ENCODE measurements at regions not wholly inside any gene's neighbourhood (a gene's known extent, or its start where the extent isn't known, plus 50 kb on each side); places are given as distances from the start of the nearest gene placed in this dataset.

GRCh38 chr2:185152186-185152585, 553.9 kb downstream of the ZNF804A start:
- Histone ChIP-seq H4K91ac (ENCODE audit: low read length) (no peak overlapping the region), H3K27me3 (ENCODE audit: control insufficient read depth in 1 of 2, insufficient read depth in 1 of 2, low read length in 2 of 2) (no peaks in the 10 kb centered on the region), H3K36me3 (ENCODE audit: control insufficient read depth in 1 of 2, insufficient read depth in 2 of 2, low read depth in 1 of 2, low read length in 2 of 2) (no peaks in the 10 kb centered on the region), H2BK5ac (ENCODE audit: low read depth, low read length, poor library complexity, severe bottlenecking) (no peak overlapping the region), H2BK120ac (ENCODE audit: low read depth, low read length) (no peak overlapping the region), H2BK15ac (ENCODE audit: low read depth, poor library complexity, severe bottlenecking) (no peak overlapping the region), H3K9me3 (ENCODE audit: control insufficient read depth, low read length) (peaks cover 11% of the 10 kb centered on the region), H3K18ac (ENCODE audit: low read depth in 1 of 2, low read length in 2 of 2) (no peak overlapping the region), H4K8ac (ENCODE audit: low read length) (no peak overlapping the region), H3K4me3 (ENCODE audit: insufficient read depth in 1 of 2, low read depth in 1 of 2, low read length in 2 of 2) (no peak overlapping the region), H3K9ac (ENCODE audit: low read length) (no peak overlapping the region), H3K79me1 (replicated peaks; ENCODE audit: low read length, poor library complexity, severe bottlenecking) (no peaks in the 10 kb centered on the region), H2AK5ac (ENCODE audit: low read length, severe bottlenecking) (no peak overlapping the region), H3K14ac (ENCODE audit: low read length in 2 of 2) (no peak overlapping the region), H3K27ac (ENCODE audit: low read length, poor library complexity, severe bottlenecking) (no peak overlapping the region), H3K23ac (ENCODE audit: low read length in 2 of 2) (no peak overlapping the region), H3K4me2 (ENCODE audit: low read length, poor library complexity, severe bottlenecking) (no peak overlapping the region), H2AFZ (ENCODE audit: low read depth, low read length) (no peak overlapping the region), H2BK12ac (ENCODE audit: low read length in 2 of 2) (no peak overlapping the region), H3K4me1 (ENCODE audit: control insufficient read depth, insufficient read depth, low read depth, low read length) (no peaks in the 10 kb centered on the region), H3K4ac (ENCODE audit: low read depth in 1 of 2, low read length in 2 of 2) (no peak overlapping the region)
- WGBS: no CpG with 5 or more reads among the region's 3 CpGs
- DNase-seq: no peak

- DNase-seq: no peak
- H2AFZ ChIP-seq (ENCODE audit: low read depth, low read length): no peak overlapping the region
- no peak overlapping the region for H3K4me3 ChIP-seq (ENCODE audit: insufficient read depth in 1 of 2, low read depth in 1 of 2, low read length in 2 of 2)
- no peak overlapping the region for H2BK120ac ChIP-seq (ENCODE audit: low read depth, low read length)
- peaks cover 20% of the 10 kb centered on the region for H3K9me3 ChIP-seq (ENCODE audit: control insufficient read depth, low read length)
- H3K4me1 ChIP-seq (ENCODE audit: control insufficient read depth, insufficient read depth, low read depth, low read length): no peaks in the 10 kb centered on the region
- H3K79me1 ChIP-seq (replicated peaks; ENCODE audit: low read length, poor library complexity, severe bottlenecking): no peaks in the 10 kb centered on the region
- H2BK12ac ChIP-seq (ENCODE audit: low read length in 2 of 2): no peak overlapping the region
- H2AK5ac ChIP-seq (ENCODE audit: low read length, severe bottlenecking): no peak overlapping the region
- WGBS: 95% methylated on average over 2 of the region's 2 CpGs
- no peak overlapping the region for H2BK5ac ChIP-seq (ENCODE audit: low read depth, low read length, poor library complexity, severe bottlenecking)
- H3K36me3 ChIP-seq (ENCODE audit: control insufficient read depth in 1 of 2, insufficient read depth in 2 of 2, low read depth in 1 of 2, low read length in 2 of 2): no peaks in the 10 kb centered on the region
- no peak overlapping the region for H3K4ac ChIP-seq (ENCODE audit: low read depth in 1 of 2, low read length in 2 of 2)
- no peak overlapping the region for H3K18ac ChIP-seq (ENCODE audit: low read depth in 1 of 2, low read length in 2 of 2)
- H4K8ac ChIP-seq (ENCODE audit: low read length): no peak overlapping the region
- H3K14ac ChIP-seq (ENCODE audit: low read length in 2 of 2): no peak overlapping the region
- no peak overlapping the region for H3K9ac ChIP-seq (ENCODE audit: low read length)
- no peaks in the 10 kb centered on the region for H3K27me3 ChIP-seq (ENCODE audit: control insufficient read depth in 1 of 2, insufficient read depth in 1 of 2, low read length in 2 of 2)
- H3K27ac ChIP-seq (ENCODE audit: low read length, poor library complexity, severe bottlenecking): no peak overlapping the region
- H4K91ac ChIP-seq (ENCODE audit: low read length): no peak overlapping the region
- H3K23ac ChIP-seq (ENCODE audit: low read length in 2 of 2): no peak overlapping the region
- no peak overlapping the region for H2BK15ac ChIP-seq (ENCODE audit: low read depth, poor library complexity, severe bottlenecking)
- H3K4me2 ChIP-seq (ENCODE audit: low read length, poor library complexity, severe bottlenecking): no peak overlapping the region
These were observed 563.4 kb downstream of the ZNF804A start for GRCh38 chr2:185161701-185162100.

- Histone ChIP-seq H2AFZ (ENCODE audit: low read depth, low read length) (no peak overlapping the region), H3K36me3 (ENCODE audit: control insufficient read depth in 1 of 2, insufficient read depth in 2 of 2, low read depth in 1 of 2, low read length in 2 of 2) (no peaks in the 10 kb centered on the region), H3K9me3 (ENCODE audit: control insufficient read depth, low read length) (no peaks in the 10 kb centered on the region), H4K91ac (ENCODE audit: low read length) (no peak overlapping the region), H3K14ac (ENCODE audit: low read length in 2 of 2) (no peak overlapping the region), H3K18ac (ENCODE audit: low read depth in 1 of 2, low read length in 2 of 2) (no peak overlapping the region), H3K4me2 (ENCODE audit: low read length, poor library complexity, severe bottlenecking) (no peak overlapping the region), H2BK5ac (ENCODE audit: low read depth, low read length, poor library complexity, severe bottlenecking) (no peak overlapping the region), H3K4ac (ENCODE audit: low read depth in 1 of 2, low read length in 2 of 2) (no peak overlapping the region), H3K4me3 (ENCODE audit: insufficient read depth in 1 of 2, low read depth in 1 of 2, low read length in 2 of 2) (no peak overlapping the region), H3K27me3 (ENCODE audit: control insufficient read depth in 1 of 2, insufficient read depth in 1 of 2, low read length in 2 of 2) (no peaks in the 10 kb centered on the region), H3K9ac (ENCODE audit: low read length) (no peak overlapping the region), H4K8ac (ENCODE audit: low read length) (no peak overlapping the region), H3K27ac (ENCODE audit: low read length, poor library complexity, severe bottlenecking) (no peak overlapping the region), H3K79me1 (replicated peaks; ENCODE audit: low read length, poor library complexity, severe bottlenecking) (no peaks in the 10 kb centered on the region), H3K23ac (ENCODE audit: low read length in 2 of 2) (no peak overlapping the region), H2BK12ac (ENCODE audit: low read length in 2 of 2) (no peak overlapping the region), H2BK120ac (ENCODE audit: low read depth, low read length) (no peak overlapping the region), H2AK5ac (ENCODE audit: low read length, severe bottlenecking) (no peak overlapping the region), H2BK15ac (ENCODE audit: low read depth, poor library complexity, severe bottlenecking) (no peak overlapping the region), H3K4me1 (ENCODE audit: control insufficient read depth, insufficient read depth, low read depth, low read length) (no peaks in the 10 kb centered on the region)
- no peak for DNase-seq
- WGBS: no CpG with 5 or more reads among the region's 1 CpG
These were observed 564.3 kb upstream of the FSIP2 start for GRCh38 chr2:185174353-185174752.

- Histone ChIP-seq H3K9me3 (ENCODE audit: control insufficient read depth, low read length) (no peaks in the 10 kb centered on the region), H2BK15ac (ENCODE audit: low read depth, poor library complexity, severe bottlenecking) (no peak overlapping the region), H3K9ac (ENCODE audit: low read length) (no peak overlapping the region), H3K18ac (ENCODE audit: low read depth in 1 of 2, low read length in 2 of 2) (no peak overlapping the region), H4K8ac (ENCODE audit: low read length) (no peak overlapping the region), H3K79me1 (replicated peaks; ENCODE audit: low read length, poor library complexity, severe bottlenecking) (no peaks in the 10 kb centered on the region), H3K4me1 (ENCODE audit: control insufficient read depth, insufficient read depth, low read depth, low read length) (no peaks in the 10 kb centered on the region), H3K36me3 (ENCODE audit: control insufficient read depth in 1 of 2, insufficient read depth in 2 of 2, low read depth in 1 of 2, low read length in 2 of 2) (no peaks in the 10 kb centered on the region), H3K4ac (ENCODE audit: low read depth in 1 of 2, low read length in 2 of 2) (no peak overlapping the region), H2BK12ac (ENCODE audit: low read length in 2 of 2) (no peak overlapping the region), H4K91ac (ENCODE audit: low read length) (no peak overlapping the region), H2AK5ac (ENCODE audit: low read length, severe bottlenecking) (no peak overlapping the region), H2BK5ac (ENCODE audit: low read depth, low read length, poor library complexity, severe bottlenecking) (no peak overlapping the region), H3K27me3 (ENCODE audit: control insufficient read depth in 1 of 2, insufficient read depth in 1 of 2, low read length in 2 of 2) (no peaks in the 10 kb centered on the region), H2BK120ac (ENCODE audit: low read depth, low read length) (no peak overlapping the region), H3K14ac (ENCODE audit: low read length in 2 of 2) (no peak overlapping the region), H2AFZ (ENCODE audit: low read depth, low read length) (no peak overlapping the region), H3K23ac (ENCODE audit: low read length in 2 of 2) (no peak overlapping the region), H3K4me2 (ENCODE audit: low read length, poor library complexity, severe bottlenecking) (no peak overlapping the region), H3K4me3 (ENCODE audit: insufficient read depth in 1 of 2, low read depth in 1 of 2, low read length in 2 of 2) (no peak overlapping the region), H3K27ac (ENCODE audit: low read length, poor library complexity, severe bottlenecking) (no peak overlapping the region)
- 100% methylated on average over 1 of the region's 3 CpGs for WGBS
- no peak for DNase-seq
These were observed 558.9 kb upstream of the FSIP2 start for GRCh38 chr2:185179743-185180142.
